ENCODE measurements at regions not wholly inside any gene's neighbourhood (a gene's known extent, or its start where the extent isn't known, plus 50 kb on each side); places are given as distances from the start of the nearest gene placed in this dataset.

- DNase-seq, result no peak
These were observed 568.1 kb upstream of the MKI67 start for GRCh38 chr10:128694168-128694850.

- DNase-seq, result no peak
These were observed 568.9 kb upstream of the MKI67 start for GRCh38 chr10:128694851-128695725.

GRCh38 chr10:128695931-128696330 is 569.7 kb upstream of the MKI67 start:
- DNase-seq, result no peak

GRCh38 chr10:128697437-128697836 is 571.2 kb upstream of the MKI67 start:
- DNase-seq, result no peak

- DNase-seq, result no peak
These were observed 575.2 kb upstream of the MKI67 start for GRCh38 chr10:128701381-128701780.

GRCh38 chr10:128701837-128702236 is 575.6 kb upstream of the MKI67 start:
- no peak for DNase-seq

- DNase-seq, result no peak
These were observed 578.5 kb upstream of the MKI67 start for GRCh38 chr10:128704716-128705115.

GRCh38 chr10:128708182-128708581 is 582.0 kb upstream of the MKI67 start:
- no peak for DNase-seq

- DNase-seq, result no peak
These were observed 583.5 kb upstream of the MKI67 start for GRCh38 chr10:128709686-128710085.

- no peak for DNase-seq
These were observed 584.0 kb upstream of the MKI67 start for GRCh38 chr10:128710098-128710797.

- no peak for DNase-seq
These were observed 584.6 kb upstream of the MKI67 start for GRCh38 chr10:128710798-128711183.

- DNase-seq, result no peak
These were observed 585.6 kb upstream of the MKI67 start for GRCh38 chr10:128711806-128712205.

GRCh38 chr10:128712661-128713400 is 586.6 kb upstream of the MKI67 start:
- no peak for DNase-seq

GRCh38 chr10:128713471-128713870 is 587.2 kb upstream of the MKI67 start:
- no peak for DNase-seq

- DNase-seq, result no peak
These were observed 587.8 kb upstream of the MKI67 start for GRCh38 chr10:128713874-128714570.

- no peak for DNase-seq
These were observed 588.6 kb upstream of the MKI67 start for GRCh38 chr10:128714644-128715415.

GRCh38 chr10:128716181-128716580 is 590.0 kb upstream of the MKI67 start:
- no peak for DNase-seq

GRCh38 chr10:128721963-128722445 is 595.8 kb upstream of the MKI67 start:
- no peak for DNase-seq

GRCh38 chr10:128722947-128723346 is 596.7 kb upstream of the MKI67 start:
- no peak for DNase-seq

GRCh38 chr10:128723631-128724205 is 597.5 kb upstream of the MKI67 start:
- DNase-seq, result no peak

GRCh38 chr10:128725531-128725930 is 599.3 kb upstream of the MKI67 start:
- no peak for DNase-seq
